Large intestine (tissue), 3 donors: ENCODE measurements at regions not wholly inside any gene's neighbourhood (a gene's known extent, or its start where the extent isn't known, plus 50 kb on each side); places are given as distances from the start of the nearest gene placed in this dataset.
A peak's percentile ranks its signal among the peaks of the same experiment; 100 is the strongest.
"Not testable (repeated sequence)": the region's sequence is repeated elsewhere in the genome, so short reads cannot be mapped to it uniquely, and the experiment has no call there.

ENCODE experiments used
- DNase-seq, 2 donors: peaks; one replicate each; pipeline versions ENCODE4 v3.0.0 to v3.0.0-alpha.2; 2013
- H3K27ac ChIP-seq: one replicate; pipeline ENCODE4 v1.5.1; 2013; ENCODE audit warnings: low read length
- H3K27me3 ChIP-seq: 2 replicates; pipeline ENCODE4 v1.6.1; 2013; ENCODE audit warnings: low read length; ENCODE audit not compliant: control insufficient read depth, insufficient read depth
- H3K36me3 ChIP-seq: 2 replicates; pipeline ENCODE4 v1.6.1; 2013; ENCODE audit warnings: low read length; ENCODE audit not compliant: control insufficient read depth, insufficient read depth
- H3K4me1 ChIP-seq: one replicate; pipeline ENCODE4 v1.6.1; 2013; ENCODE audit warnings: low read length; ENCODE audit not compliant: control insufficient read depth, insufficient read depth
- H3K4me3 ChIP-seq: one replicate; pipeline ENCODE4 v1.5.1; 2013; ENCODE audit warnings: low read length
- H3K9me3 ChIP-seq: one replicate; pipeline ENCODE4 v1.6.1; 2013; ENCODE audit warnings: mild to moderate bottlenecking, low read depth, low read length, moderate library complexity; ENCODE audit not compliant: control insufficient read depth
- WGBS: methylation state at CpG from one replicate; pipeline ENCODE4 v1.1.5; 2013; ENCODE audit warnings: low lambda C conversion rate; ENCODE audit not compliant: insufficient coverage; 5-methylcytosine and 5-hydroxymethylcytosine counted together

DNA sequence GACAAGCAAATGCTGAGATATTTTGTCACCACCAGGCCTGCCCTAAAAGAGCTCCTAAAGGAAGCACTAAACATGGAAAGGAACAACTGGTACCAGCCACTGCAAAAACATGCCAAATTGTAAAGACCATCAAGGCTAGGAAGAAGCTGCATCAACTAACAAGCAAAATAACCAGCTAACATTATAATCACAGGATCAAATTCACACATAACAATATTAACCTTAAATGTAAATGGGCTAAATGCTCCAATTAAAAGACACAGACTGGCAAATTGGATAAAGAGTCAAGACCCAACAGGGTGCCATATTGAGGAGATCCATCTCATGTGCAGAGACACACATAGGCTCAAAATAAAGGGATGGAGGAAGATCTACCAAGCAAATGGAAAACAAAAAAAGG, 63.1 kb upstream of the LHFPL2 start:
- H3K27ac ChIP-seq, H3K27me3 ChIP-seq, H3K4me3 ChIP-seq, DNase-seq, H3K9me3 ChIP-seq, H3K4me1 ChIP-seq, H3K36me3 ChIP-seq: not testable (repeated sequence)

- WGBS = no CpG with 5 or more reads among the region's 18 CpGs
- H3K4me1 ChIP-seq, H3K9me3 ChIP-seq, DNase-seq, H3K27ac ChIP-seq, H3K27me3 ChIP-seq, H3K36me3 ChIP-seq, H3K4me3 ChIP-seq: not testable (repeated sequence)
Observed at GRCh38 chr5:78709729-78710430, 61.3 kb upstream of the LHFPL2 start.

GRCh38 chr5:78706825-78707224, 58.3 kb upstream of the LHFPL2 start:
- no peaks in the 10 kb centered on the region for H3K36me3 ChIP-seq
- H3K4me1 ChIP-seq = no peaks in the 10 kb centered on the region
- no peaks in the 10 kb centered on the region for H3K27me3 ChIP-seq
- 82% methylated on average over 2 of the region's 3 CpGs for WGBS
- no peak overlapping the region for H3K27ac ChIP-seq
- no peaks in the 10 kb centered on the region for H3K9me3 ChIP-seq
- no peak overlapping the region for H3K4me3 ChIP-seq
- no peak for DNase-seq

DNA sequence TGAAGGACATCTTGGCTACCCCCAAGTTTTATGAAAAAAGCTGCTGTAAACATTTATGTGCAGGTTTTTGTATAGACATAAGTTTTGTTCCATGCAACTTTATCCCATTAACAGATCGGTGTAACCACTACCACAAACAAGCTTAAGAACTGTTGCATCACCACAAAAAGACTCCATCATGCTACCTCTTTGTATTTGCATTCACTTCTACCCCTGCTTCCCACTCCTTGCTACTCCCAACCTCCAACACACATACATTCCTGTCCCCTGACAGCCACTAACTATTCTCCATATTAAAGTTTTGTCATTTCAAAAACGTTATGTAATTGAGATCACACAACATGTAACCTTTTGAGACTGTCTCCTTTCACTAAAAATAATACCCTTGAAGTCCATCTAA, 57.8 kb upstream of the LHFPL2 start:
- no peak overlapping the region for H3K4me3 ChIP-seq
- no peaks in the 10 kb centered on the region for H3K9me3 ChIP-seq
- H3K36me3 ChIP-seq = no peaks in the 10 kb centered on the region
- no peak for DNase-seq
- H3K4me1 ChIP-seq = no peaks in the 10 kb centered on the region
- no peak overlapping the region for H3K27ac ChIP-seq
- WGBS = 100% methylated on average over 1 of the region's 2 CpGs
- no peaks in the 10 kb centered on the region for H3K27me3 ChIP-seq

DNA sequence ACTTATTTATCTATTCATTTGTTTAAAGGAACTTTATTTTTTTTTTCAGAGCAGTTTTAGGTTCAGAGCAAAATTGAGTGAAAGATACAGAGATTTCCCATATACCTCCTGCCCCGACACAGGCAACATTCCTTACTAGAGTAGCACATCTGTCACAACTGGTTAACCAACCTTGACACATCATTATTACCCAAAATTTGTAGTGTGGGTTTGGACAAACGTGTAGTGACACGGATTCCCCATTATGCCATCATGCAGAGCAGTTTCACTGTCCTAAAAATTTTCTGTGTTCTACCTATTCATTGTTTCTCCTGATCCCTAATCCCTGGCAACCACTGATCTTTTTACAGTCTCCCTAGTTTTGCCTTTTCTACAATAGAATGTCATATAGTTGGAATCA, 57.3 kb upstream of the LHFPL2 start:
- Histone ChIP-seq H3K27me3 (no peaks in the 10 kb centered on the region), H3K4me3 (no peak overlapping the region), H3K4me1 (no peaks in the 10 kb centered on the region), H3K36me3 (no peaks in the 10 kb centered on the region), H3K27ac (no peak overlapping the region), H3K9me3 (no peaks in the 10 kb centered on the region)
- no peak for DNase-seq
- WGBS = 100% methylated on average over 1 of the region's 3 CpGs

GRCh38 chr5:78701795-78702410, 53.3 kb upstream of the LHFPL2 start:
- Histone ChIP-seq H3K4me1 (peaks cover 15% of the 10 kb centered on the region), H3K36me3 (no peaks in the 10 kb centered on the region), H3K9me3 (no peaks in the 10 kb centered on the region), H3K27ac (no peak overlapping the region), H3K4me3 (no peak overlapping the region), H3K27me3 (no peaks in the 10 kb centered on the region)
- WGBS = 50% methylated on average over 1 of the region's 3 CpGs
- no peak for DNase-seq

GRCh38 chr5:78699552-78700153, 51.1 kb upstream of the LHFPL2 start:
- Histone ChIP-seq H3K27ac (peak overlapping the region; percentile 74), H3K27me3 (no peaks in the 10 kb centered on the region), H3K4me1 (peaks cover 15% of the 10 kb centered on the region), H3K36me3 (no peaks in the 10 kb centered on the region), H3K4me3 (no peak overlapping the region), H3K9me3 (peaks cover 5% of the 10 kb centered on the region)
- peak; percentile 71 to 86 for DNase-seq
- 20% methylated on average over 2 of the region's 6 CpGs for WGBS

GRCh38 chr5:78698191-78698791, 49.7 kb upstream of the LHFPL2 start:
- DNase-seq = no peak
- Histone ChIP-seq H3K27me3 (no peaks in the 10 kb centered on the region), H3K36me3 (no peaks in the 10 kb centered on the region), H3K4me3 (no peak overlapping the region), H3K9me3 (peaks cover 5% of the 10 kb centered on the region), H3K4me1 (peaks cover 15% of the 10 kb centered on the region), H3K27ac (no peak overlapping the region)
- no CpG with 5 or more reads among the region's 4 CpGs for whole genome bisulfite sequencing
